HCT116 (cell line): ENCODE measurements at regions not wholly inside any gene's neighbourhood (a gene's known extent, or its start where the extent isn't known, plus 50 kb on each side); places are given as distances from the start of the nearest gene placed in this dataset.

Experiments used
- ATAC-seq: fragments of 200-7000 bp; cut with Tn5 transposase; 2 replicates; pipeline ENCODE4 v1.9.1; 2020; ENCODE audit warnings: mild to moderate bottlenecking, moderate library complexity
- BruUV-seq: library from RNA; stranded (reverse); fragments of 400-500 nt; replicated peaks from 2 replicates; lab custom pipeline; 2021; lab: Mats Ljungman, UMichigan
- CTCF ChIA-PET: fragments of 300-600 bp; sonication (Branson Sonifier 250); formaldehyde crosslinking; loops from one replicate; lab custom pipeline; 2021; ENCODE audit warnings: antibody characterized with exemption; lab: Charles Lee
- POLR2A ChIA-PET: fragments of 300-600, 350-600 bp; sonication (Branson Sonifier 250); formaldehyde crosslinking; loops from one replicate; lab custom pipeline; 2021; ENCODE audit warnings: antibody characterized with exemption; lab: Charles Lee
- RAD21 ChIA-PET, 2 experiments: fragments of 300-600 bp; sonication (Branson Sonifier 250); formaldehyde crosslinking; loops; one replicate each; lab custom pipeline; 2023; ENCODE audit warnings: low total read pairs in 2 of 2; ENCODE audit not compliant: uncharacterized antibody in 2 of 2, unreplicated experiment in 2 of 2, low non-redundant PET in 1 of 2; lab: Charles Lee
- DNase-seq: peaks from one replicate; pipeline ENCODE4 v3.0.0-alpha.2; 2010; ENCODE audit warnings: low read depth, low spot score
- H2AFZ ChIP-seq: fragments of 200-600 bp; shearing (Covaris generic), sonication (generic); 2 replicates; pipeline ENCODE4 v1.6.1; 2017; ENCODE audit warnings: low read depth, mixed run types, mixed read lengths, antibody characterized with exemption, low read length; ENCODE audit not compliant: poor library complexity, severe bottlenecking
- H3K27ac ChIP-seq: 2 replicates; pipeline ENCODE4 v1.5.1; 2012; ENCODE audit warnings: low read depth, low read length
- H3K27me3 ChIP-seq: fragments of 200-600 bp; sonication (generic); 2 replicates; pipeline ENCODE4 v1.6.1; 2016; ENCODE audit warnings: mixed run types, low read length, mixed read lengths; ENCODE audit not compliant: insufficient read depth
- H3K36me3 ChIP-seq, 2 experiments: fragments of 200-500 bp in 1 of 2; fragments of 200-600 bp in 1 of 2; sonication (Bioruptor generic) in 1 of 2; sonication (generic) in 1 of 2; 2 replicates each; pipeline versions ENCODE4 v1.5.1 to v1.6.1; 2014 to 2016; ENCODE audit warnings: low read length in 2 of 2, inconsistent platforms in 1 of 2, mixed read lengths in 1 of 2, mixed run types in 1 of 2; ENCODE audit not compliant: insufficient read depth in 2 of 2, control insufficient read depth in 1 of 2
- H3K4me1 ChIP-seq, 2 experiments: fragments of 200-600 bp in 1 of 2; sonication (generic) in 1 of 2; 2 replicates each; pipeline versions ENCODE4 v1.5.1 to v1.6.1; 2012 to 2017; ENCODE audit warnings: low read length in 2 of 2, inconsistent platforms in 1 of 2, mild to moderate bottlenecking in 1 of 2, mixed read lengths in 1 of 2, mixed run types in 1 of 2, moderate library complexity in 1 of 2; ENCODE audit not compliant: insufficient read depth in 2 of 2, control insufficient read depth in 1 of 2
- H3K4me2 ChIP-seq: fragments of 200-600 bp; sonication (generic); 2 replicates; pipeline ENCODE4 v1.6.1; 2017; ENCODE audit warnings: mixed run types, low read length, mixed read lengths
- H3K4me3 ChIP-seq, 2 experiments: fragments of 200-600 bp in 1 of 2; sonication (generic) in 1 of 2; replicated peaks in 1 of 2; 2 replicates each; pipeline ENCODE4 v1.5.1; 2011 to 2016; ENCODE audit warnings: low read length in 2 of 2, control low read depth in 1 of 2, low read depth in 1 of 2, mild to moderate bottlenecking in 1 of 2, mixed read lengths in 1 of 2, mixed run types in 1 of 2
- H3K79me2 ChIP-seq: fragments of 200-600 bp; sonication (generic); 2 replicates; pipeline ENCODE4 v1.6.1; 2017; ENCODE audit warnings: mild to moderate bottlenecking, mixed run types, low read length, moderate library complexity, mixed read lengths; ENCODE audit not compliant: insufficient read depth
- H3K9ac ChIP-seq: fragments of 200-600 bp; sonication (generic); 2 replicates; pipeline ENCODE4 v1.6.1; 2016; ENCODE audit warnings: low read length, mixed read lengths
- H3K9me2 ChIP-seq: fragments of 200-600 bp; sonication (generic), shearing (Covaris generic); 2 replicates; pipeline ENCODE4 v1.6.1; 2017; ENCODE audit warnings: mixed run types, mild to moderate bottlenecking, moderate library complexity; ENCODE audit not compliant: insufficient read depth
- H3K9me3 ChIP-seq, 2 experiments: fragments of 200-500 bp in 1 of 2; fragments of 200-600 bp in 1 of 2; sonication (Bioruptor generic) in 1 of 2; sonication (generic) in 1 of 2; 2 replicates each; pipeline ENCODE4 v1.6.1; 2014 to 2017; ENCODE audit warnings: low read length in 2 of 2, mixed read lengths in 2 of 2, inconsistent platforms in 1 of 2, low read depth in 1 of 2, mild to moderate bottlenecking in 1 of 2, mixed run types in 1 of 2, moderate library complexity in 1 of 2; ENCODE audit not compliant: control insufficient read depth in 1 of 2, insufficient read depth in 1 of 2
- H4K20me1 ChIP-seq: fragments of 200-600 bp; sonication (generic), shearing (Covaris generic); 2 replicates; pipeline ENCODE4 v1.6.1; 2017; ENCODE audit warnings: mixed run types, mild to moderate bottlenecking, moderate library complexity; ENCODE audit not compliant: insufficient read depth
- ATF3 ChIP-seq: IDR thresholded peaks from 2 replicates; pipeline ENCODE4 v1.6.1; 2012
- CBX3 ChIP-seq: IDR thresholded peaks from 2 replicates; pipeline ENCODE4 v1.6.1; 2012; ENCODE audit warnings: low read depth
- POLR2A ChIP-seq: IDR thresholded peaks from 2 replicates; pipeline ENCODE4 v1.7.0; 2011; ENCODE audit warnings: borderline replicate concordance; ENCODE audit not compliant: insufficient read depth, insufficient read length; ENCODE audit errors: extremely low read depth
- RAD21 ChIP-seq: IDR thresholded peaks from 2 replicates; pipeline ENCODE4 v1.6.1; 2012; ENCODE audit warnings: low read depth, mild to moderate bottlenecking
- ZFX ChIP-seq: fragments of 450-650 bp; IDR thresholded peaks from 2 replicates; pipeline ENCODE4 v1.6.1; 2017
- ZNF274 ChIP-seq: fragments of 200-500 bp; sonication (Bioruptor generic); IDR thresholded peaks from 2 replicates; pipeline ENCODE4 v1.6.1; 2014; ENCODE audit warnings: mild to moderate bottlenecking, low read depth, low read length, inconsistent platforms
- intact Hi-C: fragments of 100-400 bp; cut with micrococcal nuclease; formaldehyde crosslinking; loops from 2 replicates; pipeline ENCODE4 v1.10.0; 2022
- TF ChIP-seq, protein P1 (sequence below): IDR thresholded peaks from 2 replicates; pipeline ENCODE4 v1.6.1; 2012; ENCODE audit warnings: low read depth

GRCh38 chr4:149890531-149890930 is 74.9 kb upstream of the IQCM start:
- Histone ChIP-seq H3K9me2 (no peaks in the 10 kb centered on the region), H3K79me2 (no peaks in the 10 kb centered on the region), H3K36me3 (no peaks in the 10 kb centered on the region)
- no peak for DNase-seq
- no TSS peak for BruUV-seq
- no peak for ATAC-seq
- ChIA-PET POLR2A (no interaction called here), RAD21 (no interaction called here)
- TF ChIP-seq CBX3 (no peak), ZFX (no peak), ZNF274 (no peak), ATF3 (no peak), POLR2A (no peak), RAD21 (no peak)
- TF ChIP-seq, protein P1, sequence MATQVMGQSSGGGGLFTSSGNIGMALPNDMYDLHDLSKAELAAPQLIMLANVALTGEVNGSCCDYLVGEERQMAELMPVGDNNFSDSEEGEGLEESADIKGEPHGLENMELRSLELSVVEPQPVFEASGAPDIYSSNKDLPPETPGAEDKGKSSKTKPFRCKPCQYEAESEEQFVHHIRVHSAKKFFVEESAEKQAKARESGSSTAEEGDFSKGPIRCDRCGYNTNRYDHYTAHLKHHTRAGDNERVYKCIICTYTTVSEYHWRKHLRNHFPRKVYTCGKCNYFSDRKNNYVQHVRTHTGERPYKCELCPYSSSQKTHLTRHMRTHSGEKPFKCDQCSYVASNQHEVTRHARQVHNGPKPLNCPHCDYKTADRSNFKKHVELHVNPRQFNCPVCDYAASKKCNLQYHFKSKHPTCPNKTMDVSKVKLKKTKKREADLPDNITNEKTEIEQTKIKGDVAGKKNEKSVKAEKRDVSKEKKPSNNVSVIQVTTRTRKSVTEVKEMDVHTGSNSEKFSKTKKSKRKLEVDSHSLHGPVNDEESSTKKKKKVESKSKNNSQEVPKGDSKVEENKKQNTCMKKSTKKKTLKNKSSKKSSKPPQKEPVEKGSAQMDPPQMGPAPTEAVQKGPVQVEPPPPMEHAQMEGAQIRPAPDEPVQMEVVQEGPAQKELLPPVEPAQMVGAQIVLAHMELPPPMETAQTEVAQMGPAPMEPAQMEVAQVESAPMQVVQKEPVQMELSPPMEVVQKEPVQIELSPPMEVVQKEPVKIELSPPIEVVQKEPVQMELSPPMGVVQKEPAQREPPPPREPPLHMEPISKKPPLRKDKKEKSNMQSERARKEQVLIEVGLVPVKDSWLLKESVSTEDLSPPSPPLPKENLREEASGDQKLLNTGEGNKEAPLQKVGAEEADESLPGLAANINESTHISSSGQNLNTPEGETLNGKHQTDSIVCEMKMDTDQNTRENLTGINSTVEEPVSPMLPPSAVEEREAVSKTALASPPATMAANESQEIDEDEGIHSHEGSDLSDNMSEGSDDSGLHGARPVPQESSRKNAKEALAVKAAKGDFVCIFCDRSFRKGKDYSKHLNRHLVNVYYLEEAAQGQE: no peak
- TF ChIP-seq, all 23 proteins: peak for 0
- Histone ChIP-seq H3K4me2 (no peak overlapping the region), H3K9ac (no peak overlapping the region), H4K20me1 (no peaks in the 10 kb centered on the region), H3K4me3 (no peak overlapping the region), H3K27me3 (no peaks in the 10 kb centered on the region), H3K4me1 (peaks cover 0 to 18% of the 10 kb centered on the region in 2 experiments; a peak in 2 of 4 replicates), H3K9me3 (no peaks in the 10 kb centered on the region), H2AFZ (no peak overlapping the region), H3K27ac (no peak overlapping the region)
- CTCF ChIA-PET: no interaction called here
- intact Hi-C loops: no loop called here
